ENCODE measurements at regions not wholly inside any gene's neighbourhood (a gene's known extent, or its start where the extent isn't known, plus 50 kb on each side); places are given as distances from the start of the nearest gene placed in this dataset.

DNA sequence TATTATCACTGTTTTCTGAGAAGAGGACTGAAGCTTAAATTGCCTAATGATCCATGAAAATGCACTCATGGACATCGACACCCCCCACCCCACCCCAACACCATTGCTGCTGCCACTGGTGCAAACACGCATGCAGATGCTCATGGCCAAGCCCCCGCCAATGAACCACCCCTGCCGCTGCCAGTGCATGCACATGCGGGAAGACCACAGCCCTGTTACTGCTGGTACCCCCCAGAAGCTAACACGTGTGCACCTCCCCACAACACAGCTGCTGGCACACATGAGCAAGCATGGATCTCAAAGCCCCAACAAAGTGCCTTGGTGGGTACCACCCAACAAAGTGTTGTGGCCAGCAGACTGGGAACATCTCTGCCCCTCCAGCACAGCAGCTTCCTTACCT is 594.1 kb upstream of the FAT1 start:
- TF ChIP-seq, protein P1, sequence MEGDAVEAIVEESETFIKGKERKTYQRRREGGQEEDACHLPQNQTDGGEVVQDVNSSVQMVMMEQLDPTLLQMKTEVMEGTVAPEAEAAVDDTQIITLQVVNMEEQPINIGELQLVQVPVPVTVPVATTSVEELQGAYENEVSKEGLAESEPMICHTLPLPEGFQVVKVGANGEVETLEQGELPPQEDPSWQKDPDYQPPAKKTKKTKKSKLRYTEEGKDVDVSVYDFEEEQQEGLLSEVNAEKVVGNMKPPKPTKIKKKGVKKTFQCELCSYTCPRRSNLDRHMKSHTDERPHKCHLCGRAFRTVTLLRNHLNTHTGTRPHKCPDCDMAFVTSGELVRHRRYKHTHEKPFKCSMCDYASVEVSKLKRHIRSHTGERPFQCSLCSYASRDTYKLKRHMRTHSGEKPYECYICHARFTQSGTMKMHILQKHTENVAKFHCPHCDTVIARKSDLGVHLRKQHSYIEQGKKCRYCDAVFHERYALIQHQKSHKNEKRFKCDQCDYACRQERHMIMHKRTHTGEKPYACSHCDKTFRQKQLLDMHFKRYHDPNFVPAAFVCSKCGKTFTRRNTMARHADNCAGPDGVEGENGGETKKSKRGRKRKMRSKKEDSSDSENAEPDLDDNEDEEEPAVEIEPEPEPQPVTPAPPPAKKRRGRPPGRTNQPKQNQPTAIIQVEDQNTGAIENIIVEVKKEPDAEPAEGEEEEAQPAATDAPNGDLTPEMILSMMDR (IDR thresholded peaks at IDR 0.05) = no peak
- no peak for TF ChIP-seq POLR2A (IDR thresholded peaks at IDR 0.05)
- no peak for TF ChIP-seq EP300 (IDR thresholded peaks at IDR 0.05)
- TF ChIP-seq POLR2AphosphoS5 (IDR thresholded peaks at IDR 0.05) = no peak
